ENCODE measurements at regions not wholly inside any gene's neighbourhood (a gene's known extent, or its start where the extent isn't known, plus 50 kb on each side); places are given as distances from the start of the nearest gene placed in this dataset.

- peaks cover 0 to 11% (median 0%) of the 10 kb centered on the region in 11 experiments; a peak in 2 of 22 replicates for H3K9me3 ChIP-seq (replicated peaks in 1 of 11)
- H3K27me3 ChIP-seq = no peaks in the 10 kb centered on the region
- H4K20me1 ChIP-seq = no peaks in the 10 kb centered on the region
- no peak overlapping the region for H3K4me3 ChIP-seq
- H3K9ac ChIP-seq = no peak overlapping the region
- H3K4me2 ChIP-seq = no peak overlapping the region
- H3K36me3 ChIP-seq = no peaks in the 10 kb centered on the region
- H3K4me1 ChIP-seq = peaks cover 7 to 17% (median 14%) of the 10 kb centered on the region in 10 experiments; a peak in 18 of 20 replicates
- H3K27ac ChIP-seq = no peak overlapping the region
- no peak for TF ChIP-seq Cebpa-rat (IDR thresholded peaks at IDR 0.05)
Measured at GRCh38 chr1:219771080-219771479, 157.3 kb downstream of the SLC30A10 start.

DNA sequence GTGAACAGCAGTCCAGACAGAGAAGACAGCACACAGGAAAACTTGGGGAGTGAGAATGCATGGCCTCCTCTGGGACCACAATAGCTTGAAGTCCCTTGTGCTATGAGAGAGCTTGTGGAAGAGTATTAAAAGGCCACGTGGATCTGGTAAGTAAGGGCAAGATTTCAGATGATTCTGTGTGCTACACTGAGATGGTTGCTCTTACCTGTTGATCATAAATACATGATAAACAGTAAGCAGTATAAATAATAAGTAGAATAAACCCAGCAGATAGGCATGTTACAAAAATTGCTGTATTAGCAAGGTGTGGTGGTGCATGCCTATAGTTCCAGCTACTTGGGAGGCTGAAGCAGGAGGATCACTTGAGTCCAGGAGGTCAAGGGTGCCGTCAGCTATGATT lies 150.4 kb upstream of the ZC3H11B start:
- TF ChIP-seq Cebpa-rat (IDR thresholded peaks at IDR 0.05) = no peak
- Histone ChIP-seq H3K27ac (no peak overlapping the region), H3K4me1 (no peaks in the 10 kb centered on the region), H3K4me3 (no peak overlapping the region), H3K9ac (no peak overlapping the region), H3K4me2 (no peak overlapping the region), H3K9me3 (replicated peaks in 1 of 11) (0 out of 22 replicates have a peak, but pooled peaks cover 0 to 9% (median 0%) of the 10 kb centered on the region in 11 experiments), H3K27me3 (no peaks in the 10 kb centered on the region), H4K20me1 (no peaks in the 10 kb centered on the region), H3K36me3 (no peaks in the 10 kb centered on the region)

DNA sequence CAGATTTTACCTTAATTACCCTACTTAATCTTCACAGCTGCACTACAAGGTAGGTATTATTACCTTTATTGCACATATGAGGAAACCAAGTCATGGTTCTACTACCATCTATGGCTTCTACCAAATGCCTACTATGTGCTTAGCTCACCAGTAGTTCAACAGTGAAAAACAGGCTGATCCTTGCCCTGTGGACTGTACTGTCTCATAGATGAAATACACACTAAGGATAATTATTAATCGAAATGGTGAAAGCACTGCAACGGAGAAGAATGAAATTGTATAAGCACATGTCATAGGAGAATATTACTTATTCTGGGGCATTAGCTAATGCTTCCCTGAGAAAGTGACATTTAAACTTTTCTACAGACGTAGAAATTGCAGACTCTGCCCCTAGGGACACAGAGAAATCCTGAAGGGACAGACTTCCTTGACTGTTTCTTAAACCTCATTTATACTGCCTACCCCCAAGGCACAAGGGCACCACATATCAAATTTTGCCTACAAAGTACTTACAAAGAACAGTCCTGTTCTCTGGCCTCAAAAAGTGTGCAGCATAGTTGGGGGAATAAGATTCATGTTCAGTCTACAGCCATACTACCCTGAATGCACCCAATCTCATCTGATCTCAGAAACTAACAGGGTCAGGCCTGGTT lies 148.4 kb upstream of the ZC3H11B start:
- Histone ChIP-seq H3K9me3 (replicated peaks in 1 of 11) (no peaks in the 10 kb centered on the region), H3K36me3 (no peaks in the 10 kb centered on the region), H4K20me1 (no peaks in the 10 kb centered on the region), H3K4me2 (no peak overlapping the region), H3K27ac (no peak overlapping the region), H3K9ac (no peak overlapping the region), H3K27me3 (no peaks in the 10 kb centered on the region), H3K4me1 (no peaks in the 10 kb centered on the region; a peak in 1 of 20 replicates), H3K4me3 (no peak overlapping the region)
- no peak for TF ChIP-seq Cebpa-rat (IDR thresholded peaks at IDR 0.05)

- no peaks in the 10 kb centered on the region for H3K27me3 ChIP-seq
- H3K9me3 ChIP-seq (replicated peaks in 1 of 11) = no peaks in the 10 kb centered on the region
- H3K4me1 ChIP-seq = no peaks in the 10 kb centered on the region; a peak in 1 of 20 replicates
- H3K4me3 ChIP-seq = no peak overlapping the region
- no peak for TF ChIP-seq Cebpa-rat (IDR thresholded peaks at IDR 0.05)
- H4K20me1 ChIP-seq = no peaks in the 10 kb centered on the region
- H3K4me2 ChIP-seq = no peak overlapping the region
- no peak overlapping the region for H3K27ac ChIP-seq
- H3K36me3 ChIP-seq = no peaks in the 10 kb centered on the region
- H3K9ac ChIP-seq = no peak overlapping the region
Measured at GRCh38 chr1:219759095-219759494, 146.2 kb upstream of the ZC3H11B start.

DNA sequence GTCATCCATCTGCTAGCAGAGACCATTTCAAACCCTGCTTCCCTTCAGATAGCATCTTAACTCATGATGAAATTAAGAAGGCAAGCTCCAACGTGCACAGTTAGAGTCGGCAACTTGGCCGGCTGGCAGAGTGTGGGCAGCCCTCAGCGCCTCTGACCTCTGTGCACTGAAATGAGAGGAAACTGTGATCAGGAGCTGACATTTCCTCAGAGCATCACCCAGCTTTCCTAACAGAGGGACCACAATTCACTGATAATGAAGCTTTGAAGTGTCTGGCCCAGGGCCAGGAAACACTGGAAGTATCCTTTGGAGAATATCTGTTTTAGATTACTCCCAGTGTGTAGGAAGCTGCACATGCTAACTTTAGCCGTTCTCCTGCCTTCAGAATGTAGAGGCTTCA lies 145.0 kb upstream of the ZC3H11B start:
- no peak overlapping the region for H3K4me2 ChIP-seq
- no peak overlapping the region for H3K9ac ChIP-seq
- no peaks in the 10 kb centered on the region; a peak in 1 of 20 replicates for H3K4me1 ChIP-seq
- no peaks in the 10 kb centered on the region for H3K9me3 ChIP-seq (replicated peaks in 1 of 11)
- no peaks in the 10 kb centered on the region for H3K36me3 ChIP-seq
- no peaks in the 10 kb centered on the region for H4K20me1 ChIP-seq
- H3K27ac ChIP-seq = no peak overlapping the region
- H3K4me3 ChIP-seq = no peak overlapping the region
- H3K27me3 ChIP-seq = no peaks in the 10 kb centered on the region
- TF ChIP-seq Cebpa-rat (IDR thresholded peaks at IDR 0.05) = no peak

GRCh38 chr1:219755234-219755633 lies 142.3 kb upstream of the ZC3H11B start:
- Histone ChIP-seq H3K27ac (no peak overlapping the region), H3K9me3 (replicated peaks in 1 of 11) (no peaks in the 10 kb centered on the region), H3K4me1 (no peaks in the 10 kb centered on the region; a peak in 1 of 20 replicates), H3K4me3 (no peak overlapping the region), H3K4me2 (no peak overlapping the region), H3K27me3 (no peaks in the 10 kb centered on the region), H4K20me1 (no peaks in the 10 kb centered on the region), H3K36me3 (no peaks in the 10 kb centered on the region), H3K9ac (no peak overlapping the region)
- no peak for TF ChIP-seq Cebpa-rat (IDR thresholded peaks at IDR 0.05)

- Histone ChIP-seq H4K20me1 (no peaks in the 10 kb centered on the region), H3K27ac (no peak overlapping the region), H3K4me2 (no peak overlapping the region), H3K27me3 (no peaks in the 10 kb centered on the region), H3K9me3 (replicated peaks in 1 of 11) (no peaks in the 10 kb centered on the region), H3K36me3 (no peaks in the 10 kb centered on the region), H3K4me3 (no peak overlapping the region), H3K9ac (no peak overlapping the region), H3K4me1 (no peaks in the 10 kb centered on the region; a peak in 1 of 20 replicates)
- no peak for TF ChIP-seq Cebpa-rat (IDR thresholded peaks at IDR 0.05)
Measured at GRCh38 chr1:219754767-219755166, 141.9 kb upstream of the ZC3H11B start.

DNA sequence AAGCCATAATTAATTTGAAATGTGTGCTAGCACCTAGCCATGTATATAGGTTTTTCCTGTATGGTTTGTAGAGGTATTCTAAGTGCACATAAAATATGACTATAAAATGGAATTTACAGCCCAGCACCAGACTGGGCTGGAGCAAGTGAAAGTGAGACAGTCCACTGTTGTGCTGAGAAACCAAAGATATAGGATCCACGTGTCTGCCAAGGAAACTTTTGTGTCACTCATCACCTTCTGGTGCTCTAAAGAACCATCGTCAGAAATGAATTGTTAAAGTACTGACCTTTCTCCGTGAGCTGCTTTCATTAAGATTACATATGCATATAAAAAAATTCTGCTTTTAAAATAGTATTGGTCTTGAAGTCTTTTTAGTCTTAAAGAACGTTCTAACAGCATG lies 141.0 kb upstream of the ZC3H11B start:
- no peaks in the 10 kb centered on the region for H3K27me3 ChIP-seq
- no peak overlapping the region for H3K27ac ChIP-seq
- H3K36me3 ChIP-seq = no peaks in the 10 kb centered on the region
- H4K20me1 ChIP-seq = no peaks in the 10 kb centered on the region
- no peak overlapping the region for H3K4me3 ChIP-seq
- no peak for TF ChIP-seq Cebpa-rat (IDR thresholded peaks at IDR 0.05)
- H3K9ac ChIP-seq = no peak overlapping the region
- no peak overlapping the region for H3K4me2 ChIP-seq
- H3K4me1 ChIP-seq = peaks cover 0 to under 1% (median 0%) of the 10 kb centered on the region in 10 experiments; a peak in 2 of 20 replicates
- H3K9me3 ChIP-seq (replicated peaks in 1 of 11) = no peaks in the 10 kb centered on the region

DNA sequence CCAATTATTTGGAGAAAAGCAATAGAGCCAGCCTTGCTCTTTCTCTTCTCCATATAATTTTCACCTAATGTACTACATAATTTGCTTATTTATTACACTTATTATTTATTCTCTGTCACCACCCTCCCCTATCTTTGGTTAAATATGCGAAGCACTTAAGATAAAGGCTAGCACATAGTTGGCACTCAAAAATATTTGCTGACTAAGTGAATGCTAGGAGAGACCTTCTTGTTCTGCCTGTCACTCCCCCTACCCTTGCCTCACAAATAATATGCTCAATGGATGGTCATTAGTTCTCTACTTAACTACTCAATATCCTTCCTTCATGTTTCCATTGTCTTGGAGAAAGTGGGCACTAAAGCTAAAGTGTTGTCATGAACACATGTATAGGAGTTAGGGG lies 139.7 kb upstream of the ZC3H11B start:
- Histone ChIP-seq H3K4me2 (no peak overlapping the region), H3K9ac (no peak overlapping the region), H3K4me3 (no peak overlapping the region), H3K36me3 (no peaks in the 10 kb centered on the region), H3K9me3 (replicated peaks in 1 of 11) (no peaks in the 10 kb centered on the region), H3K27ac (no peak overlapping the region), H3K27me3 (no peaks in the 10 kb centered on the region), H4K20me1 (no peaks in the 10 kb centered on the region), H3K4me1 (peaks cover 0 to 14% (median 0%) of the 10 kb centered on the region in 10 experiments; a peak in 4 of 20 replicates)
- TF ChIP-seq Cebpa-rat (IDR thresholded peaks at IDR 0.05) = no peak

GRCh38 chr1:219751870-219752507 lies 139.1 kb upstream of the ZC3H11B start:
- no peaks in the 10 kb centered on the region for H3K36me3 ChIP-seq
- no peaks in the 10 kb centered on the region for H3K27me3 ChIP-seq
- no peak overlapping the region for H3K9ac ChIP-seq
- H3K4me3 ChIP-seq = no peak overlapping the region
- H4K20me1 ChIP-seq = no peaks in the 10 kb centered on the region
- H3K4me2 ChIP-seq = no peak overlapping the region
- H3K4me1 ChIP-seq = peaks cover 0 to 20% (median 0%) of the 10 kb centered on the region in 10 experiments; a peak in 4 of 20 replicates
- no peak overlapping the region for H3K27ac ChIP-seq
- TF ChIP-seq Cebpa-rat (IDR thresholded peaks at IDR 0.05) = no peak
- no peaks in the 10 kb centered on the region for H3K9me3 ChIP-seq (replicated peaks in 1 of 11)
